Liver (tissue), 8 donors: ENCODE measurements at regions not wholly inside any gene's neighbourhood (a gene's known extent, or its start where the extent isn't known, plus 50 kb on each side); places are given as distances from the start of the nearest gene placed in this dataset.

Experiments
- DNase-seq: peaks from one replicate; pipeline ENCODE4 v3.0.0-alpha.2; 2017; ENCODE audit warnings: low spot score
- H3K27ac ChIP-seq, 2 donors: one replicate each; pipeline ENCODE4 v1.7.0; 2013; ENCODE audit warnings: inconsistent platforms in 2 of 2, low read length in 2 of 2, control low read depth in 1 of 2, low read depth in 1 of 2, mild to moderate bottlenecking in 1 of 2
- H3K27me3 ChIP-seq, 4 donors: one replicate each; pipeline versions ENCODE4 v1.6.1 to v1.7.0; 2013; ENCODE audit warnings: low read length in 3 of 4, inconsistent platforms in 1 of 4, mild to moderate bottlenecking in 1 of 4, moderate library complexity in 1 of 4; ENCODE audit not compliant: control insufficient read depth in 4 of 4, insufficient read depth in 4 of 4
- H3K36me3 ChIP-seq, 4 donors: one replicate each; pipeline versions ENCODE4 v1.6.1 to v1.7.0; 2013; ENCODE audit warnings: low read length in 3 of 4, mild to moderate bottlenecking in 3 of 4, low read depth in 1 of 4, moderate library complexity in 1 of 4; ENCODE audit not compliant: control insufficient read depth in 4 of 4, insufficient read depth in 3 of 4
- H3K4me1 ChIP-seq, 4 donors: one replicate each; pipeline versions ENCODE4 v1.6.1 to v1.7.0; 2013; ENCODE audit warnings: low read length in 3 of 4, mild to moderate bottlenecking in 3 of 4, moderate library complexity in 1 of 4; ENCODE audit not compliant: control insufficient read depth in 4 of 4, insufficient read depth in 4 of 4
- H3K4me3 ChIP-seq, 3 donors: one replicate each; pipeline versions ENCODE4 v1.6.1 to v1.7.0; 2013; ENCODE audit warnings: low read length in 3 of 3, control low read depth in 1 of 3, low read depth in 1 of 3, mild to moderate bottlenecking in 1 of 3
- H3K9ac ChIP-seq, 2 donors: one replicate each; pipeline ENCODE4 v1.7.0; 2013; ENCODE audit warnings: low read length in 2 of 2, mild to moderate bottlenecking in 2 of 2, moderate library complexity in 2 of 2, control low read depth in 1 of 2, low read depth in 1 of 2
- H3K9me3 ChIP-seq, 4 donors: one replicate each; pipeline versions ENCODE4 v1.6.1 to v1.7.0; 2013; ENCODE audit warnings: low read length in 3 of 4; ENCODE audit not compliant: control insufficient read depth in 4 of 4
- EGR1 ChIP-seq, 2 donors: IDR thresholded peaks; 2 replicates each; pipeline ENCODE4 v1.6.1; 2016 to 2018; ENCODE audit warnings: antibody characterized with exemption in 2 of 2, low read depth in 2 of 2
- FOXA1 ChIP-seq: IDR thresholded peaks from 2 replicates; pipeline ENCODE4 v1.6.1; 2016; ENCODE audit warnings: antibody characterized with exemption
- FOXA2 ChIP-seq: IDR thresholded peaks from 2 replicates; pipeline ENCODE4 v1.6.1; 2016; ENCODE audit warnings: antibody characterized with exemption
- JUND ChIP-seq, 2 donors: IDR thresholded peaks; 2 replicates each; pipeline ENCODE4 v1.6.1; 2016; ENCODE audit warnings: antibody characterized with exemption in 2 of 2
- RAD21 ChIP-seq, 2 donors: IDR thresholded peaks; 2 replicates each; pipeline ENCODE4 v1.6.1; 2016; ENCODE audit warnings: antibody characterized with exemption in 2 of 2, mild to moderate bottlenecking in 2 of 2
- RXRA ChIP-seq, 2 donors: IDR thresholded peaks; 2 replicates each; pipeline ENCODE4 v1.6.1; 2017 to 2018; ENCODE audit warnings: antibody characterized with exemption in 2 of 2, mild to moderate bottlenecking in 1 of 2
- SP1 ChIP-seq: IDR thresholded peaks from 2 replicates; pipeline ENCODE4 v1.6.1; 2018; ENCODE audit warnings: antibody characterized with exemption, mild to moderate bottlenecking
- TAF1 ChIP-seq: conservative IDR thresholded peaks from 2 replicates; pipeline ENCODE4 v1.6.1; 2016; ENCODE audit warnings: antibody characterized with exemption, mild to moderate bottlenecking
- YY1 ChIP-seq: IDR thresholded peaks from 2 replicates; pipeline ENCODE4 v1.6.1; 2016; ENCODE audit warnings: antibody characterized with exemption, mild to moderate bottlenecking
- WGBS: extraction: QIAGEN DNeasy Blood & Tissue Kit; methylation state at CpG from one replicate; pipeline ENCODE4 v1.1.7; 2013; 5-methylcytosine and 5-hydroxymethylcytosine counted together
- TF ChIP-seq, protein P1 (sequence below): IDR thresholded peaks from 2 replicates; pipeline ENCODE4 v1.6.1; 2016; ENCODE audit warnings: antibody characterized with exemption
- TF ChIP-seq, protein P2 (sequence below): IDR thresholded peaks from 2 replicates; pipeline ENCODE4 v1.6.1; 2016; ENCODE audit warnings: antibody characterized with exemption, mild to moderate bottlenecking
- TF ChIP-seq, protein P3 (sequence below): fragments of 150-350 bp; IDR thresholded peaks from 2 replicates; pipeline ENCODE4 v1.5.1; 2017; ENCODE audit warnings: improper control_type of control experiment, low read depth, low read length; ENCODE audit not compliant: missing input control
- donor health status: healthy.
- donor health status: healthy.
- donor health status: healthy.
- donor health status: healthy.
- donor health status: healthy.

DNA sequence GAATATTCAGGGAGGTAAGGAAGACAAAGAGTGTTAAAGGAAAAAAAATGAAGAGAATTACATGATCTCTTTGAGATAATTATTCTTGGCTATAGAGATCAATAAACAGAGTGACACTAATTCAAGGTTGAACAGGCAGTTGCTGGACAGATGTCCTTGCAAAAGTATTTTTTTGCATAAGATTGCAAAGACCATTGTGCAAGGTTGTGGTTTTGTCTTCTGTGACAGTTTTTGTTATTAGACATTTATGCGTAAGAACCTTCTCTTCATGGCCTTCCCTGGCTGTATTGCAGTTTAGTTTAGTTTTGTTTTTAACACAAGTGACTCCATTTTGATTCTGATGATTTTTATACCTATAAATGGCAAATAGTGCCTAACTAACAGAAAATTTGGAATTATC lies 682.8 kb upstream of the ARPP21 start:
- Histone ChIP-seq H3K27me3 (no peaks in the 10 kb centered on the region), H3K9ac (no peak overlapping the region), H3K36me3 (no peaks in the 10 kb centered on the region), H3K27ac (no peak overlapping the region), H3K9me3 (no peaks in the 10 kb centered on the region), H3K4me3 (no peak overlapping the region), H3K4me1 (no peaks in the 10 kb centered on the region)
- WGBS, result 94% methylated on average over 1 of the region's 1 CpG
- DNase-seq, result no peak
- no peak for TF ChIP-seq YY1
- no peak for TF ChIP-seq FOXA2
- TF ChIP-seq, protein P1, sequence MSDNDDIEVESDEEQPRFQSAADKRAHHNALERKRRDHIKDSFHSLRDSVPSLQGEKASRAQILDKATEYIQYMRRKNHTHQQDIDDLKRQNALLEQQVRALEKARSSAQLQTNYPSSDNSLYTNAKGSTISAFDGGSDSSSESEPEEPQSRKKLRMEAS, result no peak
- TF ChIP-seq JUND (IDR thresholded peaks at IDR 0.05), result no peak
- no peak for TF ChIP-seq SP1
- no peak for TF ChIP-seq RXRA (IDR thresholded peaks at IDR 0.05)
- TF ChIP-seq, protein P2, sequence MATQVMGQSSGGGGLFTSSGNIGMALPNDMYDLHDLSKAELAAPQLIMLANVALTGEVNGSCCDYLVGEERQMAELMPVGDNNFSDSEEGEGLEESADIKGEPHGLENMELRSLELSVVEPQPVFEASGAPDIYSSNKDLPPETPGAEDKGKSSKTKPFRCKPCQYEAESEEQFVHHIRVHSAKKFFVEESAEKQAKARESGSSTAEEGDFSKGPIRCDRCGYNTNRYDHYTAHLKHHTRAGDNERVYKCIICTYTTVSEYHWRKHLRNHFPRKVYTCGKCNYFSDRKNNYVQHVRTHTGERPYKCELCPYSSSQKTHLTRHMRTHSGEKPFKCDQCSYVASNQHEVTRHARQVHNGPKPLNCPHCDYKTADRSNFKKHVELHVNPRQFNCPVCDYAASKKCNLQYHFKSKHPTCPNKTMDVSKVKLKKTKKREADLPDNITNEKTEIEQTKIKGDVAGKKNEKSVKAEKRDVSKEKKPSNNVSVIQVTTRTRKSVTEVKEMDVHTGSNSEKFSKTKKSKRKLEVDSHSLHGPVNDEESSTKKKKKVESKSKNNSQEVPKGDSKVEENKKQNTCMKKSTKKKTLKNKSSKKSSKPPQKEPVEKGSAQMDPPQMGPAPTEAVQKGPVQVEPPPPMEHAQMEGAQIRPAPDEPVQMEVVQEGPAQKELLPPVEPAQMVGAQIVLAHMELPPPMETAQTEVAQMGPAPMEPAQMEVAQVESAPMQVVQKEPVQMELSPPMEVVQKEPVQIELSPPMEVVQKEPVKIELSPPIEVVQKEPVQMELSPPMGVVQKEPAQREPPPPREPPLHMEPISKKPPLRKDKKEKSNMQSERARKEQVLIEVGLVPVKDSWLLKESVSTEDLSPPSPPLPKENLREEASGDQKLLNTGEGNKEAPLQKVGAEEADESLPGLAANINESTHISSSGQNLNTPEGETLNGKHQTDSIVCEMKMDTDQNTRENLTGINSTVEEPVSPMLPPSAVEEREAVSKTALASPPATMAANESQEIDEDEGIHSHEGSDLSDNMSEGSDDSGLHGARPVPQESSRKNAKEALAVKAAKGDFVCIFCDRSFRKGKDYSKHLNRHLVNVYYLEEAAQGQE, result no peak
- TF ChIP-seq FOXA1, result no peak
- TF ChIP-seq EGR1 (IDR thresholded peaks at IDR 0.05; ENCODE audit: low read depth in 2 of 2), result no peak
- TF ChIP-seq, protein P3, sequence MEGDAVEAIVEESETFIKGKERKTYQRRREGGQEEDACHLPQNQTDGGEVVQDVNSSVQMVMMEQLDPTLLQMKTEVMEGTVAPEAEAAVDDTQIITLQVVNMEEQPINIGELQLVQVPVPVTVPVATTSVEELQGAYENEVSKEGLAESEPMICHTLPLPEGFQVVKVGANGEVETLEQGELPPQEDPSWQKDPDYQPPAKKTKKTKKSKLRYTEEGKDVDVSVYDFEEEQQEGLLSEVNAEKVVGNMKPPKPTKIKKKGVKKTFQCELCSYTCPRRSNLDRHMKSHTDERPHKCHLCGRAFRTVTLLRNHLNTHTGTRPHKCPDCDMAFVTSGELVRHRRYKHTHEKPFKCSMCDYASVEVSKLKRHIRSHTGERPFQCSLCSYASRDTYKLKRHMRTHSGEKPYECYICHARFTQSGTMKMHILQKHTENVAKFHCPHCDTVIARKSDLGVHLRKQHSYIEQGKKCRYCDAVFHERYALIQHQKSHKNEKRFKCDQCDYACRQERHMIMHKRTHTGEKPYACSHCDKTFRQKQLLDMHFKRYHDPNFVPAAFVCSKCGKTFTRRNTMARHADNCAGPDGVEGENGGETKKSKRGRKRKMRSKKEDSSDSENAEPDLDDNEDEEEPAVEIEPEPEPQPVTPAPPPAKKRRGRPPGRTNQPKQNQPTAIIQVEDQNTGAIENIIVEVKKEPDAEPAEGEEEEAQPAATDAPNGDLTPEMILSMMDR, result no peak
- no peak for TF ChIP-seq RAD21 (IDR thresholded peaks at IDR 0.05)

DNA sequence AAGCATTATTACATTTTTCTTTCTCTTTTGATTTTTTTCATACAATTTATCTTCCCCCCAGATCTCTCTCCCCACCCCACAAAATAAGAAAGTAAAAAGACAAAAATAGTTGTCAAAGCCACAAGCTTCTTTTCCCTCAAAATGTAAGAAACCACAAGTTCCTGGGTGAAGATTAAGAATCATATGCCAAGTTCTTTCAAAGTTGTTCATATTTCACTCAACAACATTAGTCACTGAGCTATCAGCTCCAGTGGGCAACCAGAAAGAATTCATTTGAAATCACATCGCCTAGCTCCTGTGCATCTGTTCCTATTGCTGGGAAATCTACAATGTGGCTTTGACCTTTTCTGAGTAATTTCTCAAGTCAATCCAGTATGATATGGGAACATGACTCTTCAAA lies 681.6 kb upstream of the ARPP21 start:
- H3K4me3 ChIP-seq, result no peak overlapping the region
- WGBS, result 75% methylated on average over 1 of the region's 1 CpG
- no peaks in the 10 kb centered on the region for H3K27me3 ChIP-seq
- H3K9ac ChIP-seq, result no peak overlapping the region
- H3K9me3 ChIP-seq, result no peaks in the 10 kb centered on the region
- TF ChIP-seq TAF1 (no peak), YY1 (no peak), FOXA2 (no peak)
- TF ChIP-seq, protein P2, result no peak
- H3K4me1 ChIP-seq, result no peaks in the 10 kb centered on the region
- no peak overlapping the region for H3K27ac ChIP-seq
- no peaks in the 10 kb centered on the region for H3K36me3 ChIP-seq
- DNase-seq, result no peak
